Stomach (tissue), 4 donors: ENCODE measurements at regions not wholly inside any gene's neighbourhood (a gene's known extent, or its start where the extent isn't known, plus 50 kb on each side); places are given as distances from the start of the nearest gene placed in this dataset.

Experiments
- EP300 ChIP-seq: sonication (generic); formaldehyde crosslinking; IDR thresholded peaks from one replicate; pipeline ENCODE4 v1.6.1; 2017; ENCODE audit warnings: antibody characterized with exemption
- POLR2AphosphoS5 ChIP-seq, 3 donors: sonication (generic); formaldehyde crosslinking; IDR thresholded peaks; one replicate each; pipeline ENCODE4 v1.6.1; 2016; ENCODE audit warnings: antibody characterized with exemption in 3 of 3
- TF ChIP-seq, protein P1 (sequence below), 7 experiments: fragments of 450-650 bp in 4 of 7; fragments of 200-600 bp in 3 of 7; sonication (generic) in 3 of 7; IDR thresholded peaks; one replicate each; pipeline ENCODE4 v1.5.1; 2016 to 2019; ENCODE audit warnings: antibody characterized with exemption in 7 of 7, control low read depth in 2 of 7, mild to moderate bottlenecking in 1 of 7

DNA sequence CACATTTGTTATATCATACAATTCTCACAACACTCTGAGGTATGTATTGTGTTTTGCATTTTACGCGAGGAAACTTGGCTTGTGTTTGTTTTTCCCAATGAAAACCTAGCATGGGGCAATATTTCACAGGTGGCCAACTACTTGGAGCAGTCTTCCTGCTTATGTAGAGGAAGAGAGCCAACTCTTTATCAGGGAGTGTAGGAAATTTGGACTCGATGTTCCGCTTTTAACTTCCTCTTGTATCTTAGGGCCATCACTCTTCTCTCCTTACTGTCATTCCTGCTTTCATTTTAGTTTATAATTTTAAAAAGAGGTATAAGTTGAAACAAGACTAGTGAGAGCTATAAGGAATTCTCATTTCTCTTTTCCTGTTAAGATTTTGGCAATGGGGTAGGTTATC, 107.7 kb upstream of the RPS6KA3 start:
- TF ChIP-seq, protein P1, sequence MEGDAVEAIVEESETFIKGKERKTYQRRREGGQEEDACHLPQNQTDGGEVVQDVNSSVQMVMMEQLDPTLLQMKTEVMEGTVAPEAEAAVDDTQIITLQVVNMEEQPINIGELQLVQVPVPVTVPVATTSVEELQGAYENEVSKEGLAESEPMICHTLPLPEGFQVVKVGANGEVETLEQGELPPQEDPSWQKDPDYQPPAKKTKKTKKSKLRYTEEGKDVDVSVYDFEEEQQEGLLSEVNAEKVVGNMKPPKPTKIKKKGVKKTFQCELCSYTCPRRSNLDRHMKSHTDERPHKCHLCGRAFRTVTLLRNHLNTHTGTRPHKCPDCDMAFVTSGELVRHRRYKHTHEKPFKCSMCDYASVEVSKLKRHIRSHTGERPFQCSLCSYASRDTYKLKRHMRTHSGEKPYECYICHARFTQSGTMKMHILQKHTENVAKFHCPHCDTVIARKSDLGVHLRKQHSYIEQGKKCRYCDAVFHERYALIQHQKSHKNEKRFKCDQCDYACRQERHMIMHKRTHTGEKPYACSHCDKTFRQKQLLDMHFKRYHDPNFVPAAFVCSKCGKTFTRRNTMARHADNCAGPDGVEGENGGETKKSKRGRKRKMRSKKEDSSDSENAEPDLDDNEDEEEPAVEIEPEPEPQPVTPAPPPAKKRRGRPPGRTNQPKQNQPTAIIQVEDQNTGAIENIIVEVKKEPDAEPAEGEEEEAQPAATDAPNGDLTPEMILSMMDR (IDR thresholded peaks at IDR 0.05): no peak
- TF ChIP-seq EP300 (no peak), POLR2AphosphoS5 (IDR thresholded peaks at IDR 0.05) (no peak)
